ENCODE measurements at regions not wholly inside any gene's neighbourhood (a gene's known extent, or its start where the extent isn't known, plus 50 kb on each side); places are given as distances from the start of the nearest gene placed in this dataset.

DNA sequence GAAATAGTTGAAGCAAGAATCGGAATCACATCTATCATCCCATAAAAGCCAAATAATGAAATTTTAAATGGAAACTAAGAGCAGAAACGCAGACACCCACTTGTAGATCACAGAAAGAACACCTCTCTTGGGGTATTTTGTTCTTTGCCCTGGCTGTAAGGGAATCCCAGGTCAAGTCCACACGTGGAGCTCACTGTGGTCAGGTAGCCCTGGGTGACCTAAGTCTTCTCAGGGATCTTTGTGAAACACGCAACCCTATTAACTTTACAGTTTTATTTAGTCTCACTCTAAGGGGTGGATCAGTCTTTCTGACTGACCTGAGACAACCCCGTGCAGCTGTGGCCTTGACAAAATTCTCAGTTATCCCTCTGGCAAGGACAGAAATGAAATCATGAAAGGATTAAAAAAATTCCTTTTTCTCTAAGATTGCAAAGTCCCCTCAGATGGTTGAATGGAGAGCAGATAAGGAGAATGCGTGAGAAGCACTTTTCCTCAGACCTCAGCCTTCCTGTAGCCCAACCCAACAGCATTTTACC is 111.6 kb downstream of the NREP start:
- no peak for DNase-seq (ENCODE audit: low read depth)

DNA sequence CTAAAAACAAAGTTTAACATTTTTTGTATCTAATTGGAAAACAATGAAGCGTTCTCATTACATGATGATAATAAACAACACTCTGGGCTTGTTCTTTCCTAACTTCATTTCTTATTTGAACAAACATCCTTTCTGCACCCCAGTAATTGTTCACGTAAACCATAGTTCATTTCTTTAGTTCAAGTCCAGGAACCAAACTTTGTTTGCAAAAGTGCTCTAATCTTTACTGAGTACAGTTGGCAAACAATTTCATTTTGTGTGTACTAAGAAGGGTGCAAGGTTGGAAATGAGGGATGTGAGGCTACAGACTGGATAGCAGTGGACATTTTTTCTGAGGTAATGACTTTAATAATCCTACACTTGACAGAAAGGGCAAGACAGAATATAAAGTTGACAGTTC is 113.5 kb downstream of the NREP start:
- no peak for DNase-seq (ENCODE audit: low read depth)
- TF ChIP-seq, protein P1, sequence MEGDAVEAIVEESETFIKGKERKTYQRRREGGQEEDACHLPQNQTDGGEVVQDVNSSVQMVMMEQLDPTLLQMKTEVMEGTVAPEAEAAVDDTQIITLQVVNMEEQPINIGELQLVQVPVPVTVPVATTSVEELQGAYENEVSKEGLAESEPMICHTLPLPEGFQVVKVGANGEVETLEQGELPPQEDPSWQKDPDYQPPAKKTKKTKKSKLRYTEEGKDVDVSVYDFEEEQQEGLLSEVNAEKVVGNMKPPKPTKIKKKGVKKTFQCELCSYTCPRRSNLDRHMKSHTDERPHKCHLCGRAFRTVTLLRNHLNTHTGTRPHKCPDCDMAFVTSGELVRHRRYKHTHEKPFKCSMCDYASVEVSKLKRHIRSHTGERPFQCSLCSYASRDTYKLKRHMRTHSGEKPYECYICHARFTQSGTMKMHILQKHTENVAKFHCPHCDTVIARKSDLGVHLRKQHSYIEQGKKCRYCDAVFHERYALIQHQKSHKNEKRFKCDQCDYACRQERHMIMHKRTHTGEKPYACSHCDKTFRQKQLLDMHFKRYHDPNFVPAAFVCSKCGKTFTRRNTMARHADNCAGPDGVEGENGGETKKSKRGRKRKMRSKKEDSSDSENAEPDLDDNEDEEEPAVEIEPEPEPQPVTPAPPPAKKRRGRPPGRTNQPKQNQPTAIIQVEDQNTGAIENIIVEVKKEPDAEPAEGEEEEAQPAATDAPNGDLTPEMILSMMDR (IDR thresholded peaks at IDR 0.05; ENCODE audit: low read length, missing control alignments) = no peak
- no peak overlapping the region for H3K4me3 ChIP-seq (replicated peaks; ENCODE audit: low read depth, low read length)

More for the DNA sequence above, 111.6 kb downstream of the NREP start:
- H3K4me3 ChIP-seq (replicated peaks; ENCODE audit: low read depth, low read length) = no peak overlapping the region
- TF ChIP-seq, protein P1 (IDR thresholded peaks at IDR 0.05; ENCODE audit: low read length, missing control alignments) = no peak

DNA sequence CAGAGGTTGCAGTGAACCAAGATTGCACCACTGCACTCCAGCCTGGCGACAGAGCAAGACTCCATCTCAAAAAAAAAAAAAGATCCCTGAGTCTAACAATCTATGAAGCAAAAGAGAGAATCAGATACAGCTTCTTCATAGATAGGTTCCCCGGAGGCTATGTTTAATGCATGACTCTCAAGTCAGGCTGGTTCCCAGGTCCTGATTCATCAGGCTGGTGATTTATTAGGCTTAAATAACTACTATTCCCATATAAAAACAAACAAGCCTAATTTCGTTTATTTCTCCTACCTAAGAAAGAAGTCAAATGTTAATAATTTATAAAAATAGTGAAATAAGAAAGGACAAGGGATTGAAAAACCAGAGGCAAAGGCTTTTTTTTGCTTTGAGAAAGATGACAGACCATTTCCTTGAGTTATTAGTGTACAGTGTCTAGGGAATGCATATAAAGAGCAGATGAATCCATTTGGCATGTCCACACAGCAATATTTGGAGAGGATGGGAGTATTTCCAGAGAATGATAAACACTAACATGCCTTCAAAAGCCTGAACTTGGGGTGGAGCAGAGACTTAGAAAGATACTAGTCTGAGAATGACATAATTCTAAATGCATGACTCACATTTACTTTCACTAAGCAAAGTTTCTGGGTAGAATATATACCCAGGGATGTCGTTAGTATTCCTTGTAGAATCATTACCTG is 115.3 kb downstream of the NREP start:
- DNase-seq (ENCODE audit: low read depth) = peak; percentile 50
- TF ChIP-seq, protein P1 (IDR thresholded peaks at IDR 0.05; ENCODE audit: low read length, missing control alignments) = no peak
- no peak overlapping the region for H3K4me3 ChIP-seq (replicated peaks; ENCODE audit: low read depth, low read length)

DNA sequence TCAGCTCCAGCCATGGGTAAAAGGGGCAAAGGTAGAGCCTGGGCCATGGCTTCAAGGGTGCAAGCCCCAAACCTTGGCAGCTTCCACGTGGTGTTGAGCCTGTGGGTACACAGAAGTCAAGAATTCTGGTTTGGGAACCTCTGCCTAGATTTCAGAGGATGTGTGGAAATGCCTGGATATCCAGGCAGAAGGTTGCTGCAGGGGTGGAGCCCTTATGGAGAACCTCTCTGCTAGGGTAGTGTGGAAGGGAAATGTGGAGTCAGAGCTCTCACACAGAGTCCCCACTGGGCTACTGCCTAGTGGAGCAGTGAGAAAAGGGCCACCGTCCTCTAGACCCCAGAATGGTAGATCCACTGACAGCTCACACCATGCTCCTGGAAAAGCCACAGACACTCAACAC is 117.1 kb downstream of the NREP start:
- TF ChIP-seq, protein P1 (IDR thresholded peaks at IDR 0.05; ENCODE audit: low read length, missing control alignments) = no peak
- no peak for DNase-seq (ENCODE audit: low read depth)

DNA sequence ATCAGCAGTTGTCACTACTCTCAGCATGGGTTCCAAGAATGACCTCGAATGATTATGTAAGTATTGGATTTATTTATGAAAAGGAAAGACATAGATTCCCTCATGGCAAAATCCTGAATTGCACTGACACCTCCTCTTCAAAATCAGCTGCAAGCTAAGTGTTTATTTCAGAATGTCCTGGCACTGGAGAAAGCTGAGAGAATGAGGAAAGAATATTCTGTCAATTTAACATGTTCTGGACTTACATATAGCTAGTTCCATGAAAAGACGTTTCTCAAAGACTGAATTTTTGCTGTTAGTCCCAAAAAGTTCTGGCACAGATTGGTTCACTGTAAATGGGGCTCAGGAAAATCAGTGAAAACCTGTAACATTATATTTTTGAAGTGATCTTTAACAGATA is 120.3 kb downstream of the NREP start:
- H3K4me3 ChIP-seq (replicated peaks; ENCODE audit: low read depth, low read length) = no peak overlapping the region
- TF ChIP-seq, protein P1 (IDR thresholded peaks at IDR 0.05; ENCODE audit: low read length, missing control alignments) = no peak
- no peak for DNase-seq (ENCODE audit: low read depth)

More for the DNA sequence above, 117.1 kb downstream of the NREP start:
- no peak overlapping the region for H3K4me3 ChIP-seq (replicated peaks; ENCODE audit: low read depth, low read length)

DNA sequence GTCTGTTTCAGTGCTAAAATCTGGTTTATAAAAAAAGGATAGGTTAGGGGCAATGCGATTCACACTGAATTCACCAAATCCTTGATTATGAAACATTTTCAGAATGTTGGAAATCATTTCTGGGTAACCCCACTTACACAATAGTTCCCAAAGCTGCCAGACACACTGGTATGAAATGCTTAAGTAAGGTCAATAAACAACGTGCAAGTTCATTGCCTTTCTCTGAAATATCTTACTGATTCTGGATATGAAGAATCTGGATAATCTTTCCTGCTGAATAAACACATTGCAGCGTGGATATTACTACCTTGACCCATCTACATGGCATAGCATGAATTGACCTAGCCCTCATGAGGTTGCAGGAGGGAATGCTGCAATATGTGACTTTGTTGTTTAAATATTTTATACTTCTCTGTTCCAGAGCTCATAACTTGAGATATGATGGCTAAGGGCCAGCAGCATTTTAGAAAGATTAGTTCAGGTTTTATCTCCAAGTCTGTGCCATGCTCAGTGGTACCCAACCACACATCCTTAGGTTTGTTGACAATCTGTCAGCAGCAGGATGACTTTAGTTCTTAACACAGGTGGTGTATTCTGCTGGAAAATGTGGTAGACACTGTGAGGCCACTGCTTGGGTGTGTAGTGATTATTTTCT is 121.0 kb downstream of the NREP start:
- TF ChIP-seq, protein P1 (IDR thresholded peaks at IDR 0.05; ENCODE audit: low read length, missing control alignments) = no peak
- peak; percentile 39 for DNase-seq (ENCODE audit: low read depth)
- no peak overlapping the region for H3K4me3 ChIP-seq (replicated peaks; ENCODE audit: low read depth, low read length)
